Panc1 (cell line): ENCODE measurements at regions not wholly inside any gene's neighbourhood (a gene's known extent, or its start where the extent isn't known, plus 50 kb on each side); places are given as distances from the start of the nearest gene placed in this dataset.

Experiments used
- ATAC-seq: fragments of 200-7000 bp; cut with Tn5 transposase; 2 replicates; pipeline ENCODE4 v1.9.1; 2020; ENCODE audit warnings: mild to moderate bottlenecking, moderate library complexity
- BruUV-seq: library from RNA; stranded (reverse); fragments of 400-500 nt; replicated peaks from 2 replicates; lab custom pipeline; 2021; lab: Mats Ljungman, UMichigan
- CTCF ChIA-PET: fragments of 300-600 bp; sonication (Branson Sonifier 250); formaldehyde crosslinking; loops from one replicate; lab custom pipeline; 2022; ENCODE audit warnings: antibody characterized with exemption; lab: Charles Lee
- POLR2A ChIA-PET: fragments of 300-600 bp; sonication (Branson Sonifier 250); formaldehyde crosslinking; loops from one replicate; lab custom pipeline; 2022; ENCODE audit warnings: antibody characterized with exemption; lab: Charles Lee
- DNase-seq: peaks from one replicate; pipeline ENCODE4 v3.0.0-alpha.2; 2010; ENCODE audit warnings: low read depth, low spot score
- H3K27ac ChIP-seq: 2 replicates; pipeline ENCODE4 v1.5.1; 2011; ENCODE audit warnings: mild to moderate bottlenecking, low read length, inconsistent platforms
- H3K27me3 ChIP-seq: fragments of 200-500 bp; sonication (Bioruptor generic); 2 replicates; pipeline ENCODE4 v1.6.0; 2014; ENCODE audit warnings: low read length, inconsistent platforms; ENCODE audit not compliant: control insufficient read depth, insufficient read depth
- H3K36me3 ChIP-seq: fragments of 200-500 bp; sonication (Bioruptor generic); 2 replicates; pipeline ENCODE4 v1.5.1; 2014; ENCODE audit warnings: inconsistent platforms, mild to moderate bottlenecking, low read length, moderate library complexity; ENCODE audit not compliant: control insufficient read depth, insufficient read depth
- H3K4me1 ChIP-seq: 2 replicates; pipeline ENCODE4 v1.5.1; 2011; ENCODE audit warnings: inconsistent platforms, mild to moderate bottlenecking, low read length, moderate library complexity; ENCODE audit not compliant: control insufficient read depth, insufficient read depth
- H3K4me3 ChIP-seq, 2 experiments: 2 replicates each; pipeline ENCODE4 v1.5.1; 2011 to 2012; ENCODE audit warnings: low read depth in 2 of 2, low read length in 2 of 2, mild to moderate bottlenecking in 2 of 2, inconsistent platforms in 1 of 2, moderate library complexity in 1 of 2
- H3K9me3 ChIP-seq: fragments of 200-500 bp; sonication (Bioruptor generic); 2 replicates; pipeline ENCODE4 v1.5.1; 2014; ENCODE audit warnings: low read depth, mild to moderate bottlenecking, inconsistent platforms, low read length, moderate library complexity; ENCODE audit not compliant: control insufficient read depth, insufficient read depth
- CTCF ChIP-seq: fragments of 450-650 bp; IDR thresholded peaks from 2 replicates; pipeline ENCODE4 v1.5.1; 2017; ENCODE audit warnings: mild to moderate bottlenecking
- POLR2AphosphoS5 ChIP-seq: IDR thresholded peaks from 2 replicates; pipeline ENCODE4 v1.6.1; 2012; ENCODE audit warnings: mild to moderate bottlenecking, low read depth, low read length, moderate library complexity
- REST ChIP-seq, 2 experiments: IDR thresholded peaks; 2 replicates each; pipeline ENCODE4 v1.6.1; 2011 to 2012; ENCODE audit warnings: low read depth in 2 of 2, control low read depth in 1 of 2, low read length in 1 of 2, mild to moderate bottlenecking in 1 of 2, moderate library complexity in 1 of 2; ENCODE audit not compliant: insufficient read depth in 1 of 2
- SIN3A ChIP-seq: IDR thresholded peaks from 2 replicates; pipeline ENCODE4 v1.6.1; 2012; ENCODE audit warnings: low read depth, mild to moderate bottlenecking, low read length, moderate library complexity, borderline replicate concordance; ENCODE audit not compliant: insufficient read depth
- TCF7L2 ChIP-seq: IDR thresholded peaks from 2 replicates; pipeline ENCODE4 v1.6.1; 2011; ENCODE audit warnings: mild to moderate bottlenecking, low read depth, low read length, inconsistent platforms
- in situ Hi-C: cut with HindIII; loops from 2 replicates; pipeline ENCODE4 v1.10.0; 2016; ENCODE audit warnings: low sequenced_read_pairs, low pct_unique_long_range_greater_than_20kb
- intact Hi-C: fragments of 100-400 bp; cut with micrococcal nuclease; formaldehyde crosslinking; loops from one replicate; pipeline ENCODE4 v1.10.0; 2022; ENCODE audit not compliant: unreplicated experiment

GRCh38 chr5:106732624-106733023 lies 938.1 kb downstream of the EFNA5 start:
- no TSS peak for BruUV-seq
- H3K36me3 ChIP-seq, result no peaks in the 10 kb centered on the region
- ChIA-PET CTCF (no interaction called here), POLR2A (no interaction called here)
- in situ Hi-C loops (no loop called here), intact Hi-C loops (no loop called here)
- no peaks in the 10 kb centered on the region for H3K27me3 ChIP-seq
- no peaks in the 10 kb centered on the region for H3K9me3 ChIP-seq
- H3K27ac ChIP-seq, result no peak overlapping the region
- no peak for TF ChIP-seq SIN3A
- TF ChIP-seq CTCF, result no peak
- no peak for TF ChIP-seq POLR2AphosphoS5
- no peak for TF ChIP-seq REST (IDR thresholded peaks at IDR 0.05; ENCODE audit: insufficient read depth in 1 of 2, low read depth in 2 of 2, low read length in 1 of 2)
- no peak for TF ChIP-seq TCF7L2
- DNase-seq (no peak), ATAC-seq (no peak)
- H3K4me1 ChIP-seq, result no peaks in the 10 kb centered on the region
- no peak overlapping the region for H3K4me3 ChIP-seq

GRCh38 chr5:106730912-106731311 lies 939.8 kb downstream of the EFNA5 start:
- Histone ChIP-seq H3K27me3 (no peaks in the 10 kb centered on the region), H3K4me1 (no peaks in the 10 kb centered on the region), H3K36me3 (no peaks in the 10 kb centered on the region), H3K9me3 (no peaks in the 10 kb centered on the region), H3K27ac (no peak overlapping the region), H3K4me3 (no peak overlapping the region)
- TF ChIP-seq REST (IDR thresholded peaks at IDR 0.05; ENCODE audit: insufficient read depth in 1 of 2, low read depth in 2 of 2, low read length in 1 of 2) (no peak), SIN3A (no peak), TCF7L2 (no peak), CTCF (no peak), POLR2AphosphoS5 (no peak)
- in situ Hi-C loops, result no loop called here
- DNase-seq (no peak), ATAC-seq (no peak)
- ChIA-PET POLR2A (no interaction called here), CTCF (no interaction called here)
- BruUV-seq, result no TSS peak
- intact Hi-C loops, result no loop called here
